ENCODE measurements at regions not wholly inside any gene's neighbourhood (a gene's known extent, or its start where the extent isn't known, plus 50 kb on each side); places are given as distances from the start of the nearest gene placed in this dataset.
"Not testable (repeated sequence)": the region's sequence is repeated elsewhere in the genome, so short reads cannot be mapped to it uniquely, and the experiment has no call there.

DNA sequence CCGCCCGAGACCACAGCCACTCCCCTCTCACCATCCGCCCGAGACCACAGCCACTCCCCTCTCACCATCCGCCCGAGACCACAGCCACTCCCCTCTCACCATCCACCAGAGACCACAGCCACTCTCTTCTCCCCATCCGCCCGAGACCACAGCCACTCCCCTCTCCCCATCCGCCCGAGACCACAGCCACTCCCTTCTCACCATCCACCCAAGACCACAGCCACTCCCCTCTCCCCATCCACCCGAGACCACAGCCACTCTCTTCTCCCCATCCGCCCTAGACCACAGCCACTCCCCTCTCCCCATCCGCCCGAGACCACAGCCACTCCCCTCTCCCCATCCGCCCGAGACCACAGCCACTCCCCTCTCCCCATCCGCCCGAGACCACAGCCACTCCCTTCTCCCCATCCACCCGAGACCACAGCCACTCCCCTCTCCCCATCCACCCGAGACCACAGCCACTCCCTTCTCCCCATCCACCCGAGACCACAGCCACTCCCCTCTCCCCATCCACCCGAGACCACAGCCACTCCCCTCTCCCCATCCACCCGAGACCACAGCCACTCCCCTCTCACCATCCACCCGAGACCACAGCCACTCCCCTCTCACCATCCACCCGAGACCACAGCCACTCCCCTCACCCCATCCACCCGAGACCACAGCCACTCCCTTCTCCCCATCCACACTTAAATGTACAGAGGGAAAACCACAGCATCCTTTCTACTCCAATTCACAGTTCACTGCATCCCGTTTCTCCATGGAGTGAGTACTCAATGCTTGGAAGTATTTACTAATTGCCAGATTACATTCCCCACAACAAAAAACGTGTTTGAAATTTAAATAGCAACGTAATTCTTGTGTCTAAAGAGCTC, 83.5 kb upstream of the SFSWAP start:
- H3K36me3 ChIP-seq (replicated peaks; ENCODE audit: insufficient read depth, low read depth); H3K4me2 ChIP-seq; H3K4me3 ChIP-seq; H3K9me3 ChIP-seq (ENCODE audit: low read depth); H4K20me1 ChIP-seq (ENCODE audit: insufficient read depth, poor library complexity, severe bottlenecking); DNase-seq (ENCODE audit: low spot score); H3K27ac ChIP-seq; H3K79me2 ChIP-seq; H3K9me2 ChIP-seq (replicated peaks; ENCODE audit: insufficient read depth); H3K4me1 ChIP-seq (ENCODE audit: insufficient read depth); H2AFZ ChIP-seq: not testable (repeated sequence)
- H3K27me3 ChIP-seq = peaks cover 34% of the 10 kb centered on the region
- 2% methylated on average over 4 of the region's 29 CpGs for WGBS (ENCODE audit: low lambda C conversion rate, missing lambda C conversion rate)

DNA sequence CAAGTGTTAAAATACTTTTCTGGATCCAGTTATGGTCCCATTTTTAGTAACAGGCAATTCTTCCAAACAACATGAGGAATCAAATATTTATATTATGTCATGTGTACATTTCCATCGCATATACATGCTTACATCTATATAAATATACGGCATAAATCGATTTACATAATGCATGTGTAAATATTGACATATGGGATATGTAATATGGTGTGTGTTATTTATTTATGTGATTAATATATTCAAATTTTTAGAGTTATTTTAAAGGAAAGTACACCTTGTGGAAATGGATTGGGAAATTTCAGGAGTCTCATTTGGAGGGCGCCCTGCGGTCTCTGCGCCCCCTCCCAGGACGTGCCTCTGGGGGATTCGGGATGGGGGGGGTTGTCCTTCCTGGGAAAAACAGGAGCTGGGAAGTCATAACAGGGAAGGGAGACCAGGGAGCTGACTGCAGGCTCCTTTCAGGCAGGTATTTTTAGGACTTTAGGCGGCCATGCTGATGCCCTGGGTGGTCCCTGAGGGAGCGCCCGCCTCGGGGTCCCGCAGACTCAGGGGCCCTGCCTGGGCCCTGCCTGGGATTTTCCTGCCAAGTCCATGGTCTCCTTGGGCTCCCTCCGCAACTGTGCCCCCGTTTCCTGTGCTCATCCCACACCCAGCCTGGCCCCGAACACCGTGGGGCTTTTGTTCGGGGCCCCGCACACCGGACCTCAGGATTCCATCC, 82.7 kb upstream of the SFSWAP start:
- WGBS (ENCODE audit: low lambda C conversion rate, missing lambda C conversion rate) = 32% methylated on average over 17 of the region's 20 CpGs
- TF ChIP-seq EZH2phosphoT487 (IDR thresholded peaks at IDR 0.05; ENCODE audit: low read depth, severe bottlenecking, unreplicated experiment) (no peak), EZH2 (IDR thresholded peaks at IDR 0.05; ENCODE audit: borderline replicate concordance) (no peak)
- TF ChIP-seq, protein P1, sequence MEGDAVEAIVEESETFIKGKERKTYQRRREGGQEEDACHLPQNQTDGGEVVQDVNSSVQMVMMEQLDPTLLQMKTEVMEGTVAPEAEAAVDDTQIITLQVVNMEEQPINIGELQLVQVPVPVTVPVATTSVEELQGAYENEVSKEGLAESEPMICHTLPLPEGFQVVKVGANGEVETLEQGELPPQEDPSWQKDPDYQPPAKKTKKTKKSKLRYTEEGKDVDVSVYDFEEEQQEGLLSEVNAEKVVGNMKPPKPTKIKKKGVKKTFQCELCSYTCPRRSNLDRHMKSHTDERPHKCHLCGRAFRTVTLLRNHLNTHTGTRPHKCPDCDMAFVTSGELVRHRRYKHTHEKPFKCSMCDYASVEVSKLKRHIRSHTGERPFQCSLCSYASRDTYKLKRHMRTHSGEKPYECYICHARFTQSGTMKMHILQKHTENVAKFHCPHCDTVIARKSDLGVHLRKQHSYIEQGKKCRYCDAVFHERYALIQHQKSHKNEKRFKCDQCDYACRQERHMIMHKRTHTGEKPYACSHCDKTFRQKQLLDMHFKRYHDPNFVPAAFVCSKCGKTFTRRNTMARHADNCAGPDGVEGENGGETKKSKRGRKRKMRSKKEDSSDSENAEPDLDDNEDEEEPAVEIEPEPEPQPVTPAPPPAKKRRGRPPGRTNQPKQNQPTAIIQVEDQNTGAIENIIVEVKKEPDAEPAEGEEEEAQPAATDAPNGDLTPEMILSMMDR (IDR thresholded peaks at IDR 0.05; ENCODE audit: poor library complexity) = no peak
- peaks cover 34% of the 10 kb centered on the region for H3K27me3 ChIP-seq

DNA sequence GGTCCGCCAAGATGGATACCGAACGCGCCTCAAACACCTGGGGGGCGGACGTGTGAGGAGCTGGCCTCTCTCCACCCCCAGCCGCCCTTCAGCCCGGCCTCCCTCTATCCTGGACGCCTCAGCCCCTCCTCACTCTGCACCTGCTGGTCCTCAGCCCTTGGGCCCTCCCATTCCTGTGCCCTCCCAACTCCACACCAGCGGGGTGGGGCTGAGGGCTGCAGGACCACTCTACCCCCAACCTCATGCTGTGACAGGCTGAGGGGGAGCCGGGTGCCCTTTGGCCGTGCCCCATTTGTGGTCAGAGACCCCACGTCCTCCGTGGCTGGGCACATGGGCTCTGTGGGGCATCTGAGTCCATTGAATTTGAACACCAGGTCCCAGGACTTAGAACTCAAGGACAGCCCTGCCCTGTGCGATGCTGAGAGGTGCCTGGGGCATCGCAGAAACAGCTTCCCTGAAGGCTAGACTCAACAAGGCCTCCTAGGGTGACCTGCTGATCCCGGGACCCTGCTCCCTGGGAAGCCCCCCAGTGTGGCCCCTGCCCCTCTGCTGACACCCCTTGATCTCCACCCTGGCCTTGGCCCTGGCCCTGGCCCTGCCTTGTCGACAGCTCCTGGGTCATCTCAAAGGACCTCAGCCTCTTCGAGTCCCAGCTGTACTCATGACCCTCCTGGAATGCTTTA, 82.0 kb upstream of the SFSWAP start:
- Histone ChIP-seq H2AFZ (no peak overlapping the region), H3K36me3 (replicated peaks; ENCODE audit: insufficient read depth, low read depth) (no peaks in the 10 kb centered on the region), H3K4me2 (no peak overlapping the region), H3K27me3 (peaks cover 34% of the 10 kb centered on the region), H4K20me1 (ENCODE audit: insufficient read depth, poor library complexity, severe bottlenecking) (no peaks in the 10 kb centered on the region), H3K9me3 (ENCODE audit: low read depth) (no peaks in the 10 kb centered on the region), H3K79me2 (no peaks in the 10 kb centered on the region), H3K4me3 (no peak overlapping the region), H3K27ac (no peak overlapping the region), H3K4me1 (ENCODE audit: insufficient read depth) (no peaks in the 10 kb centered on the region), H3K9me2 (replicated peaks; ENCODE audit: insufficient read depth) (no peaks in the 10 kb centered on the region)
- DNase-seq (ENCODE audit: low spot score) = no peak
- 51% methylated on average over 14 of the region's 19 CpGs for WGBS (ENCODE audit: low lambda C conversion rate, missing lambda C conversion rate)
- TF ChIP-seq, protein P1 (IDR thresholded peaks at IDR 0.05; ENCODE audit: poor library complexity) = no peak
- TF ChIP-seq EZH2phosphoT487 (IDR thresholded peaks at IDR 0.05; ENCODE audit: low read depth, severe bottlenecking, unreplicated experiment) (no peak), EZH2 (IDR thresholded peaks at IDR 0.05; ENCODE audit: borderline replicate concordance) (no peak)

More for the DNA sequence above, 82.7 kb upstream of the SFSWAP start:
- Histone ChIP-seq H3K4me3 (no peak overlapping the region), H3K4me1 (ENCODE audit: insufficient read depth) (no peaks in the 10 kb centered on the region), H2AFZ (no peak overlapping the region), H3K4me2 (no peak overlapping the region), H3K27ac (no peak overlapping the region), H3K9me3 (ENCODE audit: low read depth) (no peaks in the 10 kb centered on the region), H3K36me3 (replicated peaks; ENCODE audit: insufficient read depth, low read depth) (no peaks in the 10 kb centered on the region), H3K9me2 (replicated peaks; ENCODE audit: insufficient read depth) (no peaks in the 10 kb centered on the region), H4K20me1 (ENCODE audit: insufficient read depth, poor library complexity, severe bottlenecking) (no peaks in the 10 kb centered on the region), H3K79me2 (no peaks in the 10 kb centered on the region)
- no peak for DNase-seq (ENCODE audit: low spot score)

DNA sequence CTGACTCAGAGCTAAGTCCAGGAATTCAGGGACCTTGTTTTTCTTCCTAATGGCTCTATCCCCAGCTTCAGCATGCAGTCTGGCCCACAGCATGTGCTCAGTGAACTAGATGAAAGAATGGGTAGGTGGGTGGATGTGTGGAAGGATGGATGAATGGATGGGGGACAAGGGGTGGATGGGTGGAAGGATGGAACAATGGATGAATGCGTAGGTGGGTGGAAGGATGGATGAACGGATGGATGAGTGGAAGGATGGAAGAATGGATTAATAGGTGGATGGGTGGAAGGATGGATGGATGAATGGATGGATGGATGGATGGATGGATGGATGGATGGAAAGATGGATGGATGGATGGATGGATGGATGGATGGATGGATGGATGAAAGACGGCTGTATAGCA, 79.7 kb upstream of the SFSWAP start:
- Histone ChIP-seq H2AFZ (no peak overlapping the region), H3K79me2 (no peaks in the 10 kb centered on the region), H3K4me2 (no peak overlapping the region), H3K27me3 (peaks cover 26% of the 10 kb centered on the region), H4K20me1 (ENCODE audit: insufficient read depth, poor library complexity, severe bottlenecking) (no peaks in the 10 kb centered on the region), H3K9me3 (ENCODE audit: low read depth) (no peaks in the 10 kb centered on the region), H3K36me3 (replicated peaks; ENCODE audit: insufficient read depth, low read depth) (no peaks in the 10 kb centered on the region), H3K27ac (no peak overlapping the region), H3K4me3 (no peak overlapping the region), H3K9me2 (replicated peaks; ENCODE audit: insufficient read depth) (no peaks in the 10 kb centered on the region), H3K4me1 (ENCODE audit: insufficient read depth) (no peaks in the 10 kb centered on the region)
- TF ChIP-seq EZH2 (IDR thresholded peaks at IDR 0.05; ENCODE audit: borderline replicate concordance) (no peak), EZH2phosphoT487 (IDR thresholded peaks at IDR 0.05; ENCODE audit: low read depth, severe bottlenecking, unreplicated experiment) (no peak)
- TF ChIP-seq, protein P1 (IDR thresholded peaks at IDR 0.05; ENCODE audit: poor library complexity) = no peak
- 57% methylated on average over 3 of the region's 3 CpGs for WGBS (ENCODE audit: low lambda C conversion rate, missing lambda C conversion rate)
- DNase-seq (ENCODE audit: low spot score) = no peak

DNA sequence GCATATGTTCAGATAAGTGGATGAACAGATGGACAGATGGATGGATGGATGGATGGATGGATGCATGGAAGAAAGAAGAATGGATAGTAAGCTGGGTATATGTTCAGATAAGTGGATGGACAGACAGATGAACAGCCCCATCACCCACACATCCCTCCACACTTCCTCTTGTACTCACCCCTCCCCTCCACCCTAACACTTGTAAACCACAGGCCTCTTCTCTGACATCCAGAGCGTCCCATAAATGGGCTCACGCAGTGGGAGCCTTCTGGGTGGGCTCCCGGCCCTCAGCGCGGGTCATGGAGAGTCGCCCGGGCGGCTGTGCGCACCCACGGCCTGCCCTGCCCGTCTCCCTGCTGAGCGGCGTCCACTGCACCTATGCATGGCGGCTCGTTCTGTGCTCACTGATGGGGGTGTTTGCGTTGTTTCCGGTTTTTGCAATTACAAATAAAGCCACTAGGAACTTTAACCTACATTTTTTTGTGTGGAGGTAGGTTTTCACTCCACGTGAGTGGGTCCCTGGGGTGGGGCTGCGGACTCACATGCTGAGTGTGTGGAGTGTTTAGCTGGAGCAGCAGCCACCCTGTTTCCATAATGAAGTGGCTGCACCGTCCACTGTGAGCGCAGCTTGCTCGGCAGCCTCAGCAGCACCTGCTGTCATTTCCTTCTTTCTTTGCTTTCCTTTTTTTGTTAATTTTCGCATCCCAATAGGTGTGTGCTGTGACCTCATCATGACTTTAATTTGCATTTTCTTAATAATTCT, 78.8 kb upstream of the SFSWAP start:
- not testable (repeated sequence) for H3K9me3 ChIP-seq (ENCODE audit: low read depth); DNase-seq (ENCODE audit: low spot score); H3K4me2 ChIP-seq; H3K79me2 ChIP-seq; H3K4me1 ChIP-seq (ENCODE audit: insufficient read depth); H3K4me3 ChIP-seq; H3K36me3 ChIP-seq (replicated peaks; ENCODE audit: insufficient read depth, low read depth); H3K9me2 ChIP-seq (replicated peaks; ENCODE audit: insufficient read depth); H2AFZ ChIP-seq; H4K20me1 ChIP-seq (ENCODE audit: insufficient read depth, poor library complexity, severe bottlenecking); H3K27ac ChIP-seq
- WGBS (ENCODE audit: low lambda C conversion rate, missing lambda C conversion rate) = 80% methylated on average over 23 of the region's 23 CpGs
- H3K27me3 ChIP-seq = peaks cover 26% of the 10 kb centered on the region
